ENCODE measurements at regions not wholly inside any gene's neighbourhood (a gene's known extent, or its start where the extent isn't known, plus 50 kb on each side); places are given as distances from the start of the nearest gene placed in this dataset.
"Not testable (repeated sequence)": the region's sequence is repeated elsewhere in the genome, so short reads cannot be mapped to it uniquely, and the experiment has no call there.

GRCh38 chr15:30470601-30471365, 56.7 kb upstream of the GOLGA8R start:
- peak; percentile 77 for DNase-seq

- not testable (repeated sequence) for DNase-seq
Measured at GRCh38 chr15:30471366-30471749, 57.3 kb upstream of the GOLGA8R start.

- DNase-seq, result not testable (repeated sequence)
Measured at GRCh38 chr15:30471817-30472551, 57.9 kb upstream of the GOLGA8R start.

GRCh38 chr15:30484887-30485286, 67.0 kb upstream of the GOLGA8Q start:
- DNase-seq, result not testable (repeated sequence)

GRCh38 chr15:30489237-30489636, 62.6 kb upstream of the GOLGA8Q start:
- not testable (repeated sequence) for DNase-seq

- DNase-seq, result not testable (repeated sequence)
Measured at GRCh38 chr15:30490334-30490733, 61.5 kb upstream of the GOLGA8Q start.

DNA sequence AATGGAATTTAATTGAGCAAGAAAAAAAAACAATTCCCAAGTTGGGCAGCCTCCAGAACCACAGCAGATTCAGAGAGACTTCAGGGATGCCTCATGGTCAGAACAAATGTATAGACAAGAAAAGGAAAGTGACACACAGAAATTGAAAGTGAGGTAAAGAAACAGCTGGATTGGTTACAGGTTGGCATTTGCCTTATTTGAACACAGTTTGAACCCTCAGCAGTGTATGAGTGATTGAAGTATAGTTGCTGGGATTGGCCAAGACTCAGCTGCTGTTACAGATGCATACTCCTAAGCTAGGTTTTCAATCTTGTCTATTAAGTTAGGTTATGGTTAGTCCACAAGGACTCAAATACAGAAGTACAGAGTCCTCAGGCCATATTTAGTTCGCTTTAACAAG, 57.9 kb upstream of the GOLGA8Q start:
- DNase-seq, result not testable (repeated sequence)

GRCh38 chr15:30497275-30497674, 54.6 kb upstream of the GOLGA8Q start:
- DNase-seq, result not testable (repeated sequence)

DNA sequence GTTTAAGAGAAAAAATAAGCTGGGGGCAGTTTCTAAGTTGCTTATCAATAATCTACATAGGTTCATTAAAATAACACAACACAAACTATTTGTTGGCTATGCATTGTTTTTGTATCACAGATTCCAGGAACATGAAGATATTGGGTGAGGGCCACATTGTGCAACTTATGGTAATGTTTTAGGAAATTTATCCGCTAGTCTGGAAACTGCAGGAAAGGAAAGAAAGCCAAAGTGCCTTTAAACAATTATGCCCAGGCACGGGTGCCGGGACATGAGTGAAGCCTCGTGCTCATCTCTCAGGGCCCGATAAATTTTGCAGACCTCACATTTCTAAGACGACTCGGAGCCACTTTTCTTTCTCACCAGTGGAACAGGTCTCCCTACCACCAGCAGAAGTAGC, 52.6 kb upstream of the GOLGA8Q start:
- not testable (repeated sequence) for DNase-seq

DNA sequence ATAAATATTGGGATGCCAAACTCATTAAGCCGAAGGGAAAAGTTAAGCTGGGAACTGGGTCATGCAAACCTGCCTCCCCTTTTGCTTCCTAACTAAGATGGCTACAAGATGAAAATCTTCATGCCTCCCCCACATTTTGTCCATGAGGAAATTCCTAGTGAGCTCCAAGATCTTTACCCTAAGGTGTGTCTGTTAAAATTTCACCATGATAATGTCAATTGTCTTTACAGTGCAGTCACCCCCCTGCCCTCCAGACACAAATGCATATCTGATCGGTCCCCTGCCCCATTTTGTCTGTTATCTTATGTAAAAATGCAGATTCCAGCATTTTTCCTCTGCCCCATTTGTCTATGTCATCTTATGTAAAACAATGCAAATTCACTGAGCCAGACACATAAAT, 51.3 kb upstream of the GOLGA8Q start:
- DNase-seq, result not testable (repeated sequence)
